ENCODE measurements at regions not wholly inside any gene's neighbourhood (a gene's known extent, or its start where the extent isn't known, plus 50 kb on each side); places are given as distances from the start of the nearest gene placed in this dataset.

GRCh38 chr2:200181755-200182154 lies 124.7 kb upstream of the SPATS2L start:
- no peak overlapping the region for H3K27ac ChIP-seq (ENCODE audit: low read length)
- H4K20me1 ChIP-seq (ENCODE audit: insufficient read depth, low read length), result no peaks in the 10 kb centered on the region
- ATAC-seq (ENCODE audit: insufficient read depth, low read depth), result no peak
- peaks cover 19% of the 10 kb centered on the region for H3K27me3 ChIP-seq (ENCODE audit: insufficient read depth, low read length, poor library complexity)
- no peak for TF ChIP-seq CTCF (IDR thresholded peaks at IDR 0.05; ENCODE audit: borderline replicate concordance, extremely low read depth, low read length, poor library complexity, severe bottlenecking)
- no peak for TF ChIP-seq EZH2 (IDR thresholded peaks at IDR 0.05; ENCODE audit: borderline replicate concordance, low read depth, low read length, severe bottlenecking)
- H3K9me3 ChIP-seq (ENCODE audit: insufficient read depth, low read length, severe bottlenecking), result no peaks in the 10 kb centered on the region
- no peak overlapping the region for H3K4me2 ChIP-seq (ENCODE audit: insufficient read depth, low read length)
- DNase-seq, result no peak
- H3K4me3 ChIP-seq (ENCODE audit: low read depth in 1 of 2, low read length in 2 of 2), result no peak overlapping the region
- H3K4me1 ChIP-seq (ENCODE audit: insufficient read depth, low read length), result no peaks in the 10 kb centered on the region
- H3K79me2 ChIP-seq (ENCODE audit: insufficient read depth, low read length), result no peaks in the 10 kb centered on the region
- no peak overlapping the region for H2AFZ ChIP-seq (ENCODE audit: low read depth, low read length)
- no peaks in the 10 kb centered on the region for H3K36me3 ChIP-seq (ENCODE audit: insufficient read depth, low read length)
- no peak overlapping the region for H3K9ac ChIP-seq (ENCODE audit: low read depth, low read length)

GRCh38 chr2:200184748-200185627 lies 121.5 kb upstream of the SPATS2L start:
- no peaks in the 10 kb centered on the region for H3K9me3 ChIP-seq (ENCODE audit: insufficient read depth, low read length, severe bottlenecking)
- no peak overlapping the region for H3K4me2 ChIP-seq (ENCODE audit: insufficient read depth, low read length)
- no peak overlapping the region for H3K27ac ChIP-seq (ENCODE audit: low read length)
- H3K36me3 ChIP-seq (ENCODE audit: insufficient read depth, low read length), result no peaks in the 10 kb centered on the region
- no peak for TF ChIP-seq EZH2 (IDR thresholded peaks at IDR 0.05; ENCODE audit: borderline replicate concordance, low read depth, low read length, severe bottlenecking)
- TF ChIP-seq CTCF (IDR thresholded peaks at IDR 0.05; ENCODE audit: borderline replicate concordance, extremely low read depth, low read length, poor library complexity, severe bottlenecking), result no peak
- DNase-seq (no peak), ATAC-seq (ENCODE audit: insufficient read depth, low read depth) (no peak)
- no peak overlapping the region for H3K4me3 ChIP-seq (ENCODE audit: low read depth in 1 of 2, low read length in 2 of 2)
- peaks cover 9% of the 10 kb centered on the region for H3K27me3 ChIP-seq (ENCODE audit: insufficient read depth, low read length, poor library complexity)
- no peaks in the 10 kb centered on the region for H3K79me2 ChIP-seq (ENCODE audit: insufficient read depth, low read length)
- H3K9ac ChIP-seq (ENCODE audit: low read depth, low read length), result no peak overlapping the region
- no peak overlapping the region for H2AFZ ChIP-seq (ENCODE audit: low read depth, low read length)
- no peaks in the 10 kb centered on the region for H4K20me1 ChIP-seq (ENCODE audit: insufficient read depth, low read length)
- H3K4me1 ChIP-seq (ENCODE audit: insufficient read depth, low read length), result no peaks in the 10 kb centered on the region

- Histone ChIP-seq H3K27me3 (ENCODE audit: insufficient read depth, low read length, poor library complexity) (peaks cover 11% of the 10 kb centered on the region), H4K20me1 (ENCODE audit: insufficient read depth, low read length) (no peaks in the 10 kb centered on the region), H3K27ac (ENCODE audit: low read length) (no peak overlapping the region), H3K4me2 (ENCODE audit: insufficient read depth, low read length) (no peak overlapping the region), H3K4me1 (ENCODE audit: insufficient read depth, low read length) (no peaks in the 10 kb centered on the region), H3K9ac (ENCODE audit: low read depth, low read length) (no peak overlapping the region), H3K4me3 (ENCODE audit: low read depth in 1 of 2, low read length in 2 of 2) (no peak overlapping the region), H2AFZ (ENCODE audit: low read depth, low read length) (no peak overlapping the region), H3K36me3 (ENCODE audit: insufficient read depth, low read length) (no peaks in the 10 kb centered on the region), H3K79me2 (ENCODE audit: insufficient read depth, low read length) (no peaks in the 10 kb centered on the region), H3K9me3 (ENCODE audit: insufficient read depth, low read length, severe bottlenecking) (no peaks in the 10 kb centered on the region)
- TF ChIP-seq CTCF (IDR thresholded peaks at IDR 0.05; ENCODE audit: borderline replicate concordance, extremely low read depth, low read length, poor library complexity, severe bottlenecking) (no peak), EZH2 (IDR thresholded peaks at IDR 0.05; ENCODE audit: borderline replicate concordance, low read depth, low read length, severe bottlenecking) (no peak)
- no peak for ATAC-seq (ENCODE audit: insufficient read depth, low read depth)
- no peak for DNase-seq
These were observed 120.9 kb upstream of the SPATS2L start for GRCh38 chr2:200185628-200186000.

All from DND-41 (cell line).